HG03097 (cell line): ENCODE measurements at regions not wholly inside any gene's neighbourhood (a gene's known extent, or its start where the extent isn't known, plus 50 kb on each side); places are given as distances from the start of the nearest gene placed in this dataset.

Experiments used
- ATAC-seq: cut with Tn5 transposase; IDR thresholded peaks from one replicate; pipeline ENCODE4 v1.9.1; 2021; ENCODE audit not compliant: unreplicated experiment, low FRiP score

- ATAC-seq = no peak
Measured at GRCh38 chr14:42893183-42893582, 1286.5 kb downstream of the LRFN5 start.

GRCh38 chr14:42884100-42884499 is 1277.4 kb downstream of the LRFN5 start:
- no peak for ATAC-seq

- no peak for ATAC-seq
Measured at GRCh38 chr14:42877716-42878115, 1271.0 kb downstream of the LRFN5 start.

GRCh38 chr14:42872786-42873185 is 1266.1 kb downstream of the LRFN5 start:
- ATAC-seq = no peak

GRCh38 chr14:42869681-42870080 is 1263.0 kb downstream of the LRFN5 start:
- no peak for ATAC-seq

- no peak for ATAC-seq
Measured at GRCh38 chr14:42862114-42862513, 1255.4 kb downstream of the LRFN5 start.

- no peak for ATAC-seq
Measured at GRCh38 chr14:42860371-42860770, 1253.7 kb downstream of the LRFN5 start.

- ATAC-seq = no peak
Measured at GRCh38 chr14:42856106-42856505, 1249.4 kb downstream of the LRFN5 start.

- no peak for ATAC-seq
Measured at GRCh38 chr14:42855085-42855484, 1248.4 kb downstream of the LRFN5 start.

- no peak for ATAC-seq
Measured at GRCh38 chr14:42854061-42854460, 1247.4 kb downstream of the LRFN5 start.

GRCh38 chr14:42848652-42849051 is 1242.0 kb downstream of the LRFN5 start:
- no peak for ATAC-seq

- no peak for ATAC-seq
Measured at GRCh38 chr14:42814817-42815216, 1208.1 kb downstream of the LRFN5 start.

GRCh38 chr14:42806909-42807315 is 1200.2 kb downstream of the LRFN5 start:
- no peak for ATAC-seq

GRCh38 chr14:42804141-42804540 is 1197.5 kb downstream of the LRFN5 start:
- ATAC-seq = no peak

- ATAC-seq = no peak
Measured at GRCh38 chr14:42802346-42802745, 1195.7 kb downstream of the LRFN5 start.

GRCh38 chr14:42792166-42792565 is 1185.5 kb downstream of the LRFN5 start:
- no peak for ATAC-seq

- ATAC-seq = no peak
Measured at GRCh38 chr14:42782754-42783153, 1176.1 kb downstream of the LRFN5 start.

GRCh38 chr14:42778984-42779383 is 1172.3 kb downstream of the LRFN5 start:
- ATAC-seq = no peak

GRCh38 chr14:42750771-42751170 is 1144.1 kb downstream of the LRFN5 start:
- ATAC-seq = no peak

GRCh38 chr14:42742084-42742483 is 1135.4 kb downstream of the LRFN5 start:
- ATAC-seq = no peak

GRCh38 chr14:42736408-42736807 is 1129.7 kb downstream of the LRFN5 start:
- no peak for ATAC-seq

GRCh38 chr14:42734041-42734440 is 1127.4 kb downstream of the LRFN5 start:
- ATAC-seq = no peak

- no peak for ATAC-seq
Measured at GRCh38 chr14:42732005-42732404, 1125.3 kb downstream of the LRFN5 start.
